Gastrocnemius medialis (tissue), 4 donors: ENCODE measurements at regions not wholly inside any gene's neighbourhood (a gene's known extent, or its start where the extent isn't known, plus 50 kb on each side); places are given as distances from the start of the nearest gene placed in this dataset.

ENCODE experiments used
- CTCF ChIP-seq, 5 experiments: fragments of 450-650 bp in 3 of 5; fragments of 200-600 bp in 2 of 5; sonication (generic) in 2 of 5; IDR thresholded peaks in 4 of 5; conservative IDR thresholded peaks in 1 of 5; 1 replicate in 4 of 5; 2 replicates in 1 of 5; pipeline ENCODE4 v1.5.1; 2016 to 2019; ENCODE audit warnings: antibody characterized with exemption in 5 of 5, mild to moderate bottlenecking in 3 of 5, moderate library complexity in 3 of 5
- POLR2A ChIP-seq, 2 donors: fragments of 450-650 bp; IDR thresholded peaks; one replicate each; pipeline ENCODE4 v1.6.1; 2017; ENCODE audit warnings: antibody characterized with exemption in 2 of 2, mild to moderate bottlenecking in 2 of 2, moderate library complexity in 2 of 2

- no peak for TF ChIP-seq POLR2A (IDR thresholded peaks at IDR 0.05)
- TF ChIP-seq CTCF (IDR thresholded peaks at IDR 0.05 in 4 of 5, conservative IDR thresholded peaks at IDR 0.05 in 1 of 5), result no peak
Measured at GRCh38 chr13:97686594-97686993, 252.6 kb downstream of the RAP2A start.
